Kidney epithelial cell (primary cell): ENCODE measurements at regions not wholly inside any gene's neighbourhood (a gene's known extent, or its start where the extent isn't known, plus 50 kb on each side); places are given as distances from the start of the nearest gene placed in this dataset.

Experiments
- DNase-seq: peaks from one replicate; pipeline ENCODE4 v3.0.0-alpha.2; 2010; ENCODE audit warnings: low read depth
- H3K27me3 ChIP-seq: 2 replicates; pipeline ENCODE4 v1.6.0; 2011; ENCODE audit warnings: low read length; ENCODE audit not compliant: control insufficient read depth, insufficient read depth
- H3K36me3 ChIP-seq: 2 replicates; pipeline ENCODE4 v1.5.1; 2011; ENCODE audit warnings: low read length; ENCODE audit not compliant: control insufficient read depth, insufficient read depth
- H3K4me3 ChIP-seq: 2 replicates; pipeline ENCODE4 v1.5.1; 2011; ENCODE audit warnings: low read depth, mild to moderate bottlenecking, control low read depth, low read length
- TF ChIP-seq, protein P1 (sequence below): IDR thresholded peaks from 2 replicates; pipeline ENCODE4 v1.5.1; 2011; ENCODE audit warnings: mild to moderate bottlenecking, moderate library complexity, low read length, control low read depth, inconsistent platforms; ENCODE audit not compliant: insufficient read depth, poor library complexity, severe bottlenecking

DNA sequence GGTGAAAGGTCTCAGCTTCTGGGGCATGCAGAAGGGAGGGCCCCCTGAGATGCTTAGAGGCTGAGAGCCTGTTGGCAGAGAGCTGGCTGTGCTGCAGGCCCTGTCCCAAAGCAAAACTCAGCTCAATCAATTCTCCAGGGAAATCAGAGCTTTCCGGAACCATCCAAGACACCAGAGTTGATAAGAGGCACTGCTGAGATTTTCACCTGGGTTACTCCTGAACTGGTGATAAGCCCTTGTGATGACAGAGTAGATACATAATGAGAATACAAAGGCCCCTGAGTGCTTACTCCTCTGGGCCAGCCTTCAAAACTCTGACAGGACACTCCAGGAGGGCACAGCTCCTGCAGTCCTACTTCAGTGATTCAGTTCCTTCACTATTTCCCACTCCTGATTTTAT is 63.9 kb downstream of the ARL6IP4 start:
- Histone ChIP-seq H3K36me3 (no peaks in the 10 kb centered on the region), H3K4me3 (no peak overlapping the region), H3K27me3 (no peaks in the 10 kb centered on the region)
- no peak for DNase-seq
- TF ChIP-seq, protein P1, sequence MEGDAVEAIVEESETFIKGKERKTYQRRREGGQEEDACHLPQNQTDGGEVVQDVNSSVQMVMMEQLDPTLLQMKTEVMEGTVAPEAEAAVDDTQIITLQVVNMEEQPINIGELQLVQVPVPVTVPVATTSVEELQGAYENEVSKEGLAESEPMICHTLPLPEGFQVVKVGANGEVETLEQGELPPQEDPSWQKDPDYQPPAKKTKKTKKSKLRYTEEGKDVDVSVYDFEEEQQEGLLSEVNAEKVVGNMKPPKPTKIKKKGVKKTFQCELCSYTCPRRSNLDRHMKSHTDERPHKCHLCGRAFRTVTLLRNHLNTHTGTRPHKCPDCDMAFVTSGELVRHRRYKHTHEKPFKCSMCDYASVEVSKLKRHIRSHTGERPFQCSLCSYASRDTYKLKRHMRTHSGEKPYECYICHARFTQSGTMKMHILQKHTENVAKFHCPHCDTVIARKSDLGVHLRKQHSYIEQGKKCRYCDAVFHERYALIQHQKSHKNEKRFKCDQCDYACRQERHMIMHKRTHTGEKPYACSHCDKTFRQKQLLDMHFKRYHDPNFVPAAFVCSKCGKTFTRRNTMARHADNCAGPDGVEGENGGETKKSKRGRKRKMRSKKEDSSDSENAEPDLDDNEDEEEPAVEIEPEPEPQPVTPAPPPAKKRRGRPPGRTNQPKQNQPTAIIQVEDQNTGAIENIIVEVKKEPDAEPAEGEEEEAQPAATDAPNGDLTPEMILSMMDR = no peak

DNA sequence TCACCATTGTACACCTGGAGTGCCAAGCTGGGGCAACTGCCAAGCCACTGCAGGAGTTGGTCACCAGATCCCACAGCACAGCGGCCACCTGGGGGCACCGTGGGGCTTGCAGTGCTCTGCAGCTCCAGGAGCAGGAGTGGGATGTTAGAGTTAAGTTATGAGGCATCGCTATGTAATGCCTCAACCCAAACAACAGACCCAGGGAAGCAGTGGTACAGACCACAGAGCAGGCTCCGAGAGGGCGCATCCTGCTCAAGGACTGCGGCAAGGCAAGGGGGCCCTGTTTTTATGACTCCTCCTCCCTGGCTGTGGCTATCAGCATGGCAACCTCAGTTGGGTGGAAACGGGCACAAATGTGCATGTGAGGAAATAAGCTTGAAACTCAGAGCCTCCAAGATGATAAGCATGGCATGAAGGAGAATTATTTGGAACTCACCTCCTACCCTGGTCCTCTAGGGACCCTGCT is 63.1 kb downstream of the ARL6IP4 start:
- no peaks in the 10 kb centered on the region for H3K27me3 ChIP-seq
- H3K4me3 ChIP-seq = no peak overlapping the region
- TF ChIP-seq, protein P1 = peak; percentile 85
- peak; percentile 83 for DNase-seq
- H3K36me3 ChIP-seq = no peaks in the 10 kb centered on the region

DNA sequence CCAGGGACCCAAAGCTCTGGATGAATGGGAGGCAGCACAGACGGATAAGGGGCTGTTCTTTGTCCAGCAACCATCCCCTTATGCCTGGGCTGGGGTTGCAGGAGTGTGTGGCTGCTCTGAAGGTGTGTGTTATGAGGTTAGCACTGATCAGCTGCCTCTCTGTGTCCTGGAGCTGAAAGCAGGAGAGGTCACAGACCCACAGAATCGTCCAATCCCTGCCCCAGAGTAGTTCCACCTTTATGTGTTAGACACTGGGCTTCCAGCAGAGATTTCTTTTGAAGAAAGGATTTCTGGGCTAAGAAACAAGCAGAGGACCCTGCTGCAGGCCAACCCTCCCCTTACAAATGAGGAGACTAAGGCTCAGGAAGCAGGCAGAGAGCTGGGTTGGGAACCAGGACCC is 62.4 kb downstream of the ARL6IP4 start:
- H3K4me3 ChIP-seq = no peak overlapping the region
- TF ChIP-seq, protein P1 = no peak
- no peaks in the 10 kb centered on the region for H3K27me3 ChIP-seq
- H3K36me3 ChIP-seq = no peaks in the 10 kb centered on the region
- DNase-seq = no peak

DNA sequence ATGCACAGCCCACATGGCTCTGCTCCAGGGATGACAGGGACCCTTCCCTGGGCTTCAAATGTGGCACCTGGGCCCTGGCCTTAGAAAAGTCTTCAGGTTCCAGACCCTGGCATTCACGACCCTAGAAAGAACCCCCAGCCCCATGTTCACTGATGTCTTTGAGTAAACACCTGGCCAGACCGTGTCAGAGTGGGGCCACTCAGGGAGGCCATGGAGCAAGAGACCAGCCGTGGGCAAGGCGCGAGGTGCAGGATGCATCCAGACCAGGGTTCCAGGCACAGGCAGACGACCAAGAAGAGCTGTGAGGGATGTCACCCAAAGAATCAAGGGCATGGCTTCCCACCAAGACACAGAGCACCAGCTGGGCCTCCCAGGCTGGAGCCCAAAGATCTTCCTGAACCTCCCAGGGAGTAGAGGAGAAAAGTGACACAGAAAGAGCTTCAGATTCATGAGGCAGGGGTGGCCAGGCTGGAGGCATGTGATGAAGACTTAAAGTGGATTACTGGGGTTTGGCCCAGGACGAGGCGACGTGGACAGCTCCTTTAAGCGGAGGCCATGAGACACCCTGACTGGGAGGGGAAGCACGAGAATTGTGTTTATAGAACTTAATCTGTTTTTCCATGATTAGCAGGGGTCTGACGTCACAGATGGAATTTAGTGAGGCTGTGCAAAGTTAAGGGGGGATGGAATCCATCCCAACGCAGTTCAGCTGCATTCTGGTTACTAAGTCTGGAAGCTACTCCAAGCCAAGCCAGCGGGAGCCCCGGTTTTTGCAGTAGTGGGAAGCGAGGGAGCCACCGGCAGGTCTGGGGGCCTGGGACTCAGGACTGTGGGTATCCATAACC is 61.6 kb downstream of the ARL6IP4 start:
- Histone ChIP-seq H3K4me3 (no peak overlapping the region), H3K27me3 (no peaks in the 10 kb centered on the region), H3K36me3 (no peaks in the 10 kb centered on the region)
- DNase-seq = no peak
- TF ChIP-seq, protein P1 = no peak

DNA sequence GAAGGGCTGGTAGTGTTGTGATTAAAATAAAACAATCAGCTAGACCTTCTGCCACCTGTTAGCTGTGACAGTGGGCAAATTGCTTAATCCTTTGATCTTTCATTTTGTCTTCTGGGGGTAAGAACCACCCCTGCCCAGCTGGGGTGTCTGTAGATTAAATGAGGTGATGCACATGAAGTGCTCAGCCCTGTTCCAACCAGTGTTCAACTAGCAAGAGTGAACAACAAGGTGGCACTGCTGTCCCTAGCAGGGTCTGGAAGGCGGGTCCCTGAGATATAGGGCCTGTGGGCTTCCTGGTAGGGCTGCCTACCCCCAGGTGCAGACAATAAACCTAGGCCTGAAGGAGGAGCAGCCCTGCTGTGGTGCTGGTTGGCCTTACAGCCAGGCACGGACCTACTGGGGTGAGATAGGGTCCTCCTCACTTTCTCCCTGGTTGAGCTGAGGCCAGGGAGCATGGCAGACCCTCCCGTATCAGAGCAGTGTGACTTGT is 60.6 kb downstream of the ARL6IP4 start:
- Histone ChIP-seq H3K4me3 (no peak overlapping the region), H3K27me3 (no peaks in the 10 kb centered on the region), H3K36me3 (no peaks in the 10 kb centered on the region)
- DNase-seq = no peak
- TF ChIP-seq, protein P1 = no peak

DNA sequence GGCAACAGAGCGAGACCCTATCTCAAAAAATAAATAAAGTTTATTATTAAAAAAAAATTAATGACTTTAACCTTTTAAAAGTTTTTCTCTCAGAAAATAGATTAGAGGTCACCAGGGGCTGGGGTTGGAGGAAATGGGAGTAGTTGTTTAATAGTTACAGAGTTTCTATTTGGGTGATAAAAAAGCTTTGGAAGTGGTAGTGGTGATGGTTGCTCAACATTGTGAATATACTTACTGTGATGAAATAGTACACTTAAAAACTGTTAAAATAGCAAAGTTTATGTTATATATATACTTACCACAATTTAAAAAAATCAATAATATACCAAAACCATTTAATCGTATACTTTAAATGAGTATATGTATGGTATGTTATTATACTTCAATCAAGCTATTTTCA is 59.6 kb downstream of the ARL6IP4 start:
- no peak overlapping the region for H3K4me3 ChIP-seq
- no peak for DNase-seq
- TF ChIP-seq, protein P1 = no peak
- H3K27me3 ChIP-seq = no peaks in the 10 kb centered on the region
- no peaks in the 10 kb centered on the region for H3K36me3 ChIP-seq
